Mucosa of rectum (tissue), 2 donors: ENCODE measurements at regions not wholly inside any gene's neighbourhood (a gene's known extent, or its start where the extent isn't known, plus 50 kb on each side); places are given as distances from the start of the nearest gene placed in this dataset.
A peak's percentile ranks its signal among the peaks of the same experiment; 100 is the strongest.
"Not testable (repeated sequence)": the region's sequence is repeated elsewhere in the genome, so short reads cannot be mapped to it uniquely, and the experiment has no call there.

ENCODE experiments used
- H3K27ac ChIP-seq, 2 donors: one replicate each; pipeline ENCODE4 v1.7.0; 2013; ENCODE audit warnings: inconsistent platforms in 2 of 2, low read depth in 2 of 2, low read length in 2 of 2
- H3K27me3 ChIP-seq, 2 donors: one replicate each; pipeline ENCODE4 v1.7.0; 2013; ENCODE audit warnings: low read length in 2 of 2; ENCODE audit not compliant: control insufficient read depth in 2 of 2, insufficient read depth in 2 of 2
- H3K36me3 ChIP-seq, 2 donors: one replicate each; pipeline ENCODE4 v1.7.0; 2013; ENCODE audit warnings: low read length in 2 of 2; ENCODE audit not compliant: control insufficient read depth in 2 of 2, insufficient read depth in 2 of 2
- H3K4me1 ChIP-seq, 2 donors: one replicate each; pipeline ENCODE4 v1.7.0; 2013; ENCODE audit warnings: low read length in 2 of 2, mild to moderate bottlenecking in 1 of 2; ENCODE audit not compliant: control insufficient read depth in 2 of 2, insufficient read depth in 2 of 2
- H3K4me3 ChIP-seq, 2 donors: one replicate each; pipeline ENCODE4 v1.7.0; 2013; ENCODE audit warnings: low read length in 2 of 2
- H3K9ac ChIP-seq, 2 donors: one replicate each; pipeline ENCODE4 v1.7.0; 2013; ENCODE audit warnings: low read length in 2 of 2, low read depth in 1 of 2, mild to moderate bottlenecking in 1 of 2
- H3K9me3 ChIP-seq, 2 donors: one replicate each; pipeline ENCODE4 v1.7.0; 2013; ENCODE audit warnings: low read length in 2 of 2; ENCODE audit not compliant: control insufficient read depth in 2 of 2
- donor health status: healthy.
- donor health status: Normal muscosa, but diverticular disease.

- no peaks in the 10 kb centered on the region for H3K27me3 ChIP-seq
- H3K9me3 ChIP-seq = no peaks in the 10 kb centered on the region
- no peak overlapping the region for H3K27ac ChIP-seq
- no peak overlapping the region for H3K4me3 ChIP-seq
- no peak overlapping the region for H3K9ac ChIP-seq
- no peaks in the 10 kb centered on the region for H3K4me1 ChIP-seq
- no peaks in the 10 kb centered on the region for H3K36me3 ChIP-seq
These were observed 54.5 kb upstream of the NOX4 start for GRCh38 chr11:89545691-89546090.

DNA sequence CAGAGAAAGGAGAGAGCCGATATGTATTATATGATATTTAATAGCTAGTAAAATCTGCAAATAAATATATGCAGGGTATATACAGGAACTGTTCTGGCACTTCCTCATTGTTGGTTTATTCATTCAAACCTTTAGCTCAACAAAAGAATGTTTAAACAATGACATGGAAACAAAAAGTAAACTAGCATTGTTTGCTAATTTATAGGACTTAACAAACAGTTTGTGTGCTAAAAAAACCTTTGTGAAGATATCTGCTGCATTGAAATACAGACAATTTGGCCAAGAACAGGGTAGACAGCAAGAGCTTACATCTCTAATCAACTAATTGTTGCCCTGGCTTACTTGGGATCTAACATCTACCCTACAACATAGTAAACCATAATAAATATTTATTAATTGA, 64.6 kb upstream of the NOX4 start:
- H3K27ac ChIP-seq, H3K36me3 ChIP-seq, H3K4me3 ChIP-seq, H3K9ac ChIP-seq, H3K27me3 ChIP-seq, H3K4me1 ChIP-seq, H3K9me3 ChIP-seq: not testable (repeated sequence)

GRCh38 chr11:89556731-89557707, 65.8 kb upstream of the NOX4 start:
- not testable (repeated sequence) for H3K36me3 ChIP-seq, H3K9me3 ChIP-seq, H3K9ac ChIP-seq, H3K27me3 ChIP-seq, H3K4me3 ChIP-seq, H3K4me1 ChIP-seq
- H3K27ac ChIP-seq = peak overlapping the region in 1 of 2 donors; percentile 37

DNA sequence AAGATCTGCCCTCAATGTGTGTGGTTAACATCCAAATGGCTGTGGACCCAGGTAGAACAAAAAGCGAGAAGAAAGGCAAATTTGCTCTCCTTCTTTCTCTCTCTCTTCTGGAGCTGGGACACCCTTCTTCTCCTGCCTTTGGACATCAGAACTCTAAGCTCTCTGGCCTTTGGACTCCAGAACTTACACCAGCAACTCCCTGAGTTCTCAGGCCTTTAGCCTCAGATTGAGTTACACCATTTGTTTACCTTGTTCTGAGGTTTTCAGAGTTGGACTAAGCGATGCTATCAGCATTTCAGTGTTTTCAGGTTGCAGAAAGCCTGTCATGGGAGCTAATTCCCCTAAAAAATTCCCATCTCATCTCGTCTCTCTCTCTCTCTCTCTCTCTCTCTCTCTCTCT, 69.4 kb upstream of the NOX4 start:
- not testable (repeated sequence) for H3K9me3 ChIP-seq, H3K27me3 ChIP-seq, H3K4me1 ChIP-seq, H3K4me3 ChIP-seq, H3K9ac ChIP-seq, H3K36me3 ChIP-seq, H3K27ac ChIP-seq

DNA sequence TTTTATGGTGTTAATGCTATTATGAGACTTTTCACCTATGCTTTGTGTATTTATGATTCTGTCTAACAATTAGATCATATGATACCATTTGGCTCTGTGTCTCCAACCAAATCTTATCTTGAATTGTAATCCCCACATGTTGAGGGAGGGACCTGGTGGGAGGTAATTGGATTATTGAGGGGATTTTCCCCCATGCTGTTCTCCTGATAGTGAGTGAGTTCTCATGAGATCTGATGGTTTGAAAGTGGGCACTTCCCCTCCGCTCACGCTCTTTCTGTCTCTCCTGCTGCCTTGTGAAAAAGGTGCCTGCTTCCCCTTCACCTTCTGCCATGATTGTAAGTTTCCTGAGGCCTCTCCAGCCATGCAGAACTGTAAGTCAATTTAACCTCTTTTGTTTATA, 71.6 kb upstream of the NOX4 start:
- not testable (repeated sequence) for H3K4me1 ChIP-seq, H3K27me3 ChIP-seq, H3K9ac ChIP-seq, H3K9me3 ChIP-seq, H3K4me3 ChIP-seq, H3K36me3 ChIP-seq, H3K27ac ChIP-seq

GRCh38 chr11:89566972-89567371, 75.8 kb upstream of the NOX4 start:
- no peak overlapping the region for H3K4me3 ChIP-seq
- H3K27ac ChIP-seq = no peak overlapping the region
- H3K27me3 ChIP-seq = no peaks in the 10 kb centered on the region
- H3K9me3 ChIP-seq = no peaks in the 10 kb centered on the region
- no peaks in the 10 kb centered on the region for H3K4me1 ChIP-seq
- no peaks in the 10 kb centered on the region for H3K36me3 ChIP-seq
- no peak overlapping the region for H3K9ac ChIP-seq

GRCh38 chr11:89569387-89569786, 78.2 kb upstream of the NOX4 start:
- H3K36me3 ChIP-seq, H3K9ac ChIP-seq, H3K4me3 ChIP-seq, H3K27me3 ChIP-seq, H3K9me3 ChIP-seq, H3K27ac ChIP-seq, H3K4me1 ChIP-seq: not testable (repeated sequence)

DNA sequence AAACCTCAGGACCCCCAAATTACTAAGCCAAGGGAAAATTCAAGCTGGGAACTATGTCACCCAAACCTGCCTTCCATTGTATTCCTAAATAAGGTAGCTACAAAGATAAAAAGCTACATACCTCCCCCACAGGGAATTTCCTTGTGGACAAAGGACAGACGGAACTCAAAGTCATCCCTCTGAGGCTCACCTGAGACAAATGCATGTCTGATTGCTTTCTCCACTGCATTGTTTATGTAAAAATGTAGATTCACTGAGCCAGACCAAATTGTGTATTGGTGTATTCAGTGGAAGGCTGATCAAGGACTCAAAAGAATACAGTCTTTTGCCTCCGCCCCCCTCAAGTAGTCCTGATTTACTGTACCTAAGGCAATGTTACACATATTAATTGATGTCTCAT, 80.5 kb upstream of the NOX4 start:
- not testable (repeated sequence) for H3K4me1 ChIP-seq, H3K36me3 ChIP-seq, H3K9me3 ChIP-seq, H3K27ac ChIP-seq, H3K9ac ChIP-seq, H3K27me3 ChIP-seq, H3K4me3 ChIP-seq

DNA sequence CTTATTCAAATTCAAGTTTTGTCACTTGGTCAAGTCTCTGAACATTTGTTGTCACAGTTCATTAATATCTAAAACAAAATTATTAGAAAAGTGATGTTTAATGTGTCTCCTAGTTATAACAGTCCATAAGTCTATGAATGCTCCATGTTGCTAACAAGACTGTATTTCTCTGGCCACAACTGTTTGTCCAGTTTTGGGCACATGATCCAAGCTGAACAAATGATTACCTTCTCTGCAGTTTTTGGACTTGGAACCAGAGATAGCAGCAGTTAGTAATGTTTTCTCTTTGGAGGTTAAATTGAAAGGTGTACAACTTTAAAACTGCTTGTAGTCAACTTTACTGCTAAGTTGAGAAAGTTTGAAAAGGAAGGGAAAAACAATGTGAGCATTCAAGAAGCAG, 84.7 kb upstream of the NOX4 start:
- not testable (repeated sequence) for H3K9me3 ChIP-seq, H3K9ac ChIP-seq, H3K27me3 ChIP-seq, H3K4me3 ChIP-seq, H3K36me3 ChIP-seq, H3K27ac ChIP-seq, H3K4me1 ChIP-seq

DNA sequence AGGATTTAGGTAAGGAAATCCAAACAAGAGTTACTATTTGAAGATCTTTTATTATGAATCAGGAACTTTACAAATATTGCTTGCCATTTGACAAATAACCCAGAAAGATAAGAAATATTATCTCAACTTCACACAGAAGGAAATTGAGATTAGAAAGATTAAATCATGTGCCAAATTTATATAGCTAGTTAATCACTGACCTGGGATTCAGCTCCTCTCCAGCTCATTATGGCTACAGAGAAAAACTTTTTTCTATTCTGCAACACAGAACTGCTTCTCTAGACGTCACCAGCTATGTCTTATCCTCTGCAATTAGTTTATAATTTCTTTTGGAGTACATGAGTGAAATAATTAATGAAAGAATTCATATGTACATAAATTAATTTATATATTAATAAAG, 86.3 kb upstream of the NOX4 start:
- H3K4me1 ChIP-seq = not testable (repeated sequence)

More for the DNA sequence above, 86.3 kb upstream of the NOX4 start:
- H3K27ac ChIP-seq, H3K4me3 ChIP-seq, H3K9ac ChIP-seq, H3K9me3 ChIP-seq, H3K27me3 ChIP-seq, H3K36me3 ChIP-seq: not testable (repeated sequence)
